OCI-LY3 (cell line): ENCODE measurements at regions not wholly inside any gene's neighbourhood (a gene's known extent, or its start where the extent isn't known, plus 50 kb on each side); places are given as distances from the start of the nearest gene placed in this dataset.

Experiments used
- H2AFZ ChIP-seq: fragments of 200-600, 300-600 bp; shearing (Covaris generic); 2 replicates; pipeline ENCODE4 v1.6.0; 2014; ENCODE audit warnings: antibody characterized with exemption, low read depth, low read length
- H3K27ac ChIP-seq: fragments of 200-600, 300-600 bp; sonication (generic); 2 replicates; pipeline ENCODE4 v1.5.1; 2014; ENCODE audit warnings: mild to moderate bottlenecking, low read length, moderate library complexity, mixed read lengths
- H3K27me3 ChIP-seq: fragments of 200-600, 300-600 bp; sonication (generic); 2 replicates; pipeline ENCODE4 v1.6.1; 2014; ENCODE audit warnings: low read depth, low read length, mixed read lengths
- H3K36me3 ChIP-seq: fragments of 200-600, 300-600 bp; sonication (generic); replicated peaks from 2 replicates; pipeline ENCODE3; 2014; ENCODE audit warnings: low read depth, low read length, mixed read lengths
- H3K4me1 ChIP-seq: fragments of 300-600, 200-600 bp; sonication (generic); 2 replicates; pipeline ENCODE4 v1.6.1; 2014; ENCODE audit warnings: low read length, mixed read lengths
- H3K4me2 ChIP-seq: fragments of 200-600, 300-600 bp; sonication (generic); 2 replicates; pipeline ENCODE4 v1.6.1; 2014; ENCODE audit warnings: low read length, mixed read lengths
- H3K4me3 ChIP-seq: fragments of 300-600, 200-600 bp; sonication (generic); 2 replicates; pipeline ENCODE4 v1.5.1; 2014; ENCODE audit warnings: antibody characterized with exemption, mild to moderate bottlenecking, low read length, moderate library complexity
- H3K79me2 ChIP-seq: fragments of 300-600, 200-600 bp; shearing (Covaris generic); 2 replicates; pipeline ENCODE4 v1.6.1; 2014; ENCODE audit warnings: mild to moderate bottlenecking, low read length, mixed read lengths
- H3K9ac ChIP-seq: fragments of 300-600, 200-600 bp; shearing (Covaris generic); 2 replicates; pipeline ENCODE4 v1.6.0; 2014; ENCODE audit warnings: mild to moderate bottlenecking, low read length, moderate library complexity
- H3K9me3 ChIP-seq: fragments of 200-600, 300-600 bp; shearing (Covaris generic); 2 replicates; pipeline ENCODE4 v1.6.1; 2014; ENCODE audit warnings: low read length, mixed read lengths; ENCODE audit not compliant: insufficient read depth
- H4K20me1 ChIP-seq: fragments of 200-600, 300-600 bp; sonication (generic); 2 replicates; pipeline ENCODE4 v1.6.1; 2016; ENCODE audit warnings: low read length, mixed read lengths; ENCODE audit not compliant: insufficient read depth
- EZH2phosphoT487 ChIP-seq: fragments of 200-600 bp; shearing (Covaris generic); IDR thresholded peaks from 2 replicates; pipeline ENCODE4 v1.6.1; 2018; ENCODE audit warnings: antibody characterized with exemption, mixed run types, low read depth
- TF ChIP-seq, protein P1 (sequence below): fragments of 200-600, 300-600 bp; sonication (generic); IDR thresholded peaks from 2 replicates; pipeline ENCODE4 v1.5.1; 2014; ENCODE audit warnings: antibody characterized with exemption, low read length, low read depth

DNA sequence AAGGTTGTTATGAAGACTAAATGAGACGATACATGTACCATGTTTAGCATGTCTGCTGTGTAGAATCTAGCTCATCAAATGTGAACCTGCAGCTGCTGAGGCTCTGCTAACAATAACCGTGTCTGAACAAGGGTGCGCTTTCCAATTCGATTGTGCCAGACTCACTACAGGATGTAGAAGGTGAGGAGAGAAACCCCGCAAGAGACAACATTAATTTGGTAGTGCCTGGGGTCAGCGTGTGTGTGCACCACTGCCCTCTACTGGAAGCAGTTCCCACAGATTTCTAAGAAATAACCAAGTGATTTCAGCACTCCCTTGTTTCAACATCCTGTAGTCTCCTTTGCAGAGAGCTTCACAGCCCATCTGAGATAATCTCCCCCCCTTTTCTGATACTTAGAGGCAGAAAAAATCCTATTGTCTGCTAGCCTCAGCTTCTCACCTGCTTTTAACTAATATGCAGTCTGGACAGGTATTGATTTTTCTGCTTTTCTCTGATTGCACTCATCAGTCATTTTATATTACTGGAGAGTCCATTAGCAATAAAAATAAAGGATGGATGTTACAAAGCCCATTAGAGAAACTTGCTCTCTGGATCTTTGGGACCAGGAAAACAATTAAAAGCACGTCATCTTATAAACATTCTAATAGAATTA, 96.7 kb upstream of the BACH2 start:
- TF ChIP-seq, protein P1, sequence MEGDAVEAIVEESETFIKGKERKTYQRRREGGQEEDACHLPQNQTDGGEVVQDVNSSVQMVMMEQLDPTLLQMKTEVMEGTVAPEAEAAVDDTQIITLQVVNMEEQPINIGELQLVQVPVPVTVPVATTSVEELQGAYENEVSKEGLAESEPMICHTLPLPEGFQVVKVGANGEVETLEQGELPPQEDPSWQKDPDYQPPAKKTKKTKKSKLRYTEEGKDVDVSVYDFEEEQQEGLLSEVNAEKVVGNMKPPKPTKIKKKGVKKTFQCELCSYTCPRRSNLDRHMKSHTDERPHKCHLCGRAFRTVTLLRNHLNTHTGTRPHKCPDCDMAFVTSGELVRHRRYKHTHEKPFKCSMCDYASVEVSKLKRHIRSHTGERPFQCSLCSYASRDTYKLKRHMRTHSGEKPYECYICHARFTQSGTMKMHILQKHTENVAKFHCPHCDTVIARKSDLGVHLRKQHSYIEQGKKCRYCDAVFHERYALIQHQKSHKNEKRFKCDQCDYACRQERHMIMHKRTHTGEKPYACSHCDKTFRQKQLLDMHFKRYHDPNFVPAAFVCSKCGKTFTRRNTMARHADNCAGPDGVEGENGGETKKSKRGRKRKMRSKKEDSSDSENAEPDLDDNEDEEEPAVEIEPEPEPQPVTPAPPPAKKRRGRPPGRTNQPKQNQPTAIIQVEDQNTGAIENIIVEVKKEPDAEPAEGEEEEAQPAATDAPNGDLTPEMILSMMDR: peak; percentile 66
- TF ChIP-seq EZH2phosphoT487: no peak
- H3K4me3 ChIP-seq: 0 out of 2 replicates have a peak overlapping the region, but pooled peaks have one; percentile 31
- H3K4me2 ChIP-seq: peak overlapping the region; percentile 58
- H3K9me3 ChIP-seq: no peaks in the 10 kb centered on the region
- peaks cover 15% of the 10 kb centered on the region for H3K4me1 ChIP-seq
- no peak overlapping the region for H3K27ac ChIP-seq
- no peak overlapping the region for H3K9ac ChIP-seq
- H4K20me1 ChIP-seq: no peaks in the 10 kb centered on the region
- H3K36me3 ChIP-seq: no peaks in the 10 kb centered on the region
- H3K27me3 ChIP-seq: peaks cover 28% of the 10 kb centered on the region
- H3K79me2 ChIP-seq: no peaks in the 10 kb centered on the region
- no peak overlapping the region for H2AFZ ChIP-seq

DNA sequence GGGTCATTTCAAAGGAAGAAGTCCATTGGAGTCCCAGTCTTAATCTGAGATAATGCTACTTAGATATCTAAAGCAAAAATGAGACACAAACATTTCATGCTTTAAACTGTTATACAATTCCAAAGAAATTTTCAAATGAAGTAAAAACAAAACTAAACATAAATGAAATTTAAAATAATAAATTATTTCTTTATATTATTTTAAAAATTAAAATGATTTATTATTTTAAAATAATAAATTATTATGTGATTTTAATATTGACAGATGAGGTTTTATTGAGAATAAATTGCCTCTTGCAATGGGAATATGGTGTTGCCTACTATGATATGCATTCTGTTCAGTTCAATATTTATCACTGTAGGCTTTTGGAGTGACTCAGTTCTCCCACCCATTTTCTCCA, 93.7 kb upstream of the BACH2 start:
- Histone ChIP-seq H3K27ac (no peak overlapping the region), H3K4me2 (no peak overlapping the region), H2AFZ (no peak overlapping the region), H3K4me1 (peaks cover 3% of the 10 kb centered on the region), H3K9ac (no peak overlapping the region), H3K9me3 (no peaks in the 10 kb centered on the region), H4K20me1 (no peaks in the 10 kb centered on the region), H3K27me3 (peaks cover 43% of the 10 kb centered on the region), H3K4me3 (no peak overlapping the region), H3K36me3 (no peaks in the 10 kb centered on the region), H3K79me2 (no peaks in the 10 kb centered on the region)
- no peak for TF ChIP-seq EZH2phosphoT487
- TF ChIP-seq, protein P1: no peak

DNA sequence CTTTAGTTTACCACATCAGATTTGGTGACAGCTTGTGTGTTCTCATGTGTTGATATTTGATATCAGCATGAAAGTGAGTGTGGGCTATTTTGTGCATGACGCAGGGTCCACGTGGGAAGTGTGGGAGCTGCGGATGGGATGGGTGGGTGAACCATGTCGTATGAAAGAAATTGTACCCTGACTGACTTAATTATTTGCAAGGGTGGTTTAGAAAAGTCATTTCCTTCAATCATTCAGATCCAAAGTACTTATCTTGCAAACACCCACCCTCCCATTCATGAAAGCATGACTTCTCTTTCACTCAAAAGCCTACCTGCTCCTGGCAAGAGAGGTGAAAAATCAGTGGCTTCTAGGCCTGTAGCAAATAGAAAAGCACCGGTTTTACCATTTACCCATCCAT, 91.8 kb upstream of the BACH2 start:
- TF ChIP-seq, protein P1: no peak
- no peak for TF ChIP-seq EZH2phosphoT487
- Histone ChIP-seq H3K27me3 (peaks cover 40% of the 10 kb centered on the region), H3K4me1 (peaks cover 8% of the 10 kb centered on the region), H3K9me3 (peaks cover 3% of the 10 kb centered on the region; the same call in 1 of the 2 replicates), H3K27ac (no peak overlapping the region), H3K4me2 (no peak overlapping the region), H3K79me2 (no peaks in the 10 kb centered on the region), H4K20me1 (no peaks in the 10 kb centered on the region), H3K4me3 (no peak overlapping the region), H2AFZ (no peak overlapping the region), H3K36me3 (no peaks in the 10 kb centered on the region), H3K9ac (no peak overlapping the region)

DNA sequence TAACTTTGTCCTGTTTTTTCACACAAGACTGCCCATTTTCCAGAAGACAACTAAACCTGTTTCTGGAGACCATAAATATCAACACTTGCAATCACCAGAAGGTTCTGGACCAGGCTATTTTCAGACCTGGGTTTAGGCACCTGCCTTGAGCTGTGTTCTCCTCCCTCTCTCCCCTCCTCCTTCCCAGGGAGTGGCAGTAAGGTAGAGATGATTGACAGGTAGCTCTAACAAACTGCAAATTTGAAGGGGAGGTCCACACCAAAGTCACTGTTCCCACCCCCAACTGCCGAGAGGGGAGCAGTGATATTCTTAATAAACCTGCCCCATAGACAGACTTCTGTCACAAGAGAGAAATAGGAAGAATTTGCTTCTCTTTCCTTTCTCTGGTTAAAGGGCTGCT, 91.2 kb upstream of the BACH2 start:
- TF ChIP-seq, protein P1: no peak
- TF ChIP-seq EZH2phosphoT487: no peak
- H3K9ac ChIP-seq: no peak overlapping the region
- H3K9me3 ChIP-seq: peaks cover 4% of the 10 kb centered on the region; the same call in 1 of the 2 replicates
- H3K4me1 ChIP-seq: peaks cover 9% of the 10 kb centered on the region
- H3K4me2 ChIP-seq: no peak overlapping the region
- H3K27me3 ChIP-seq: peaks cover 41% of the 10 kb centered on the region
- H3K27ac ChIP-seq: no peak overlapping the region
- no peaks in the 10 kb centered on the region for H3K79me2 ChIP-seq
- no peak overlapping the region for H2AFZ ChIP-seq
- H3K4me3 ChIP-seq: no peak overlapping the region
- no peaks in the 10 kb centered on the region for H3K36me3 ChIP-seq
- no peaks in the 10 kb centered on the region for H4K20me1 ChIP-seq
